ENCODE measurements at regions not wholly inside any gene's neighbourhood (a gene's known extent, or its start where the extent isn't known, plus 50 kb on each side); places are given as distances from the start of the nearest gene placed in this dataset.

DNA sequence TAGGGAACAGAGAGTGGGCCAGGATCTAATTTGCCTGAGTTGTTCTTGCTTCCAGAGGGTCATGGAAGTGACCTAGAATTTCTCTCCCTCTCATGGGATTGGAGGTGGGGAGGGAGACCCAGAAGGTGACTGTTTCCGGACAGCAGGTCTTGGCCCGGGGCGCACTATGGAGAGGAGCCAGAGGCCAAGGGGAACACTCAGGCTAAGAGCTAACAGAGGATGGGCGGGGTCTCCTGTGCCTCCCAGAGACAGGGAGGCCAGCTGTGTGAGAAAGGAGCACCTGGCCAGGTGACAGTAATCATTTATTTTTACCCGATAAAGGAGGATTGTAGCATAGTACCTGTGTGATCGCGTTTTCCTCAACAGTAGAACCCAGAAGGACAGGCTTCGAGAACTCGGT, 50.9 kb upstream of the ANKH start:
- H3K27me3 ChIP-seq (ENCODE audit: insufficient read depth in 3 of 3, low read length in 2 of 3): peaks cover 0 to 2% (median 0%) of the 10 kb centered on the region in 3 donors
- no peaks in the 10 kb centered on the region for H3K36me3 ChIP-seq (ENCODE audit: insufficient read depth in 1 of 2, low read depth in 1 of 2)
- 78 to 83% (median 83%) methylated on average over 9 of the region's 9 CpGs for WGBS, 3 donors
- no peaks in the 10 kb centered on the region for H3K4me1 ChIP-seq
- no peak overlapping the region for H3K27ac ChIP-seq
- no peak for DNase-seq
- H3K4me3 ChIP-seq: no peak overlapping the region
- no peak for TF ChIP-seq CTCF (IDR thresholded peaks at IDR 0.05)
- no peaks in the 10 kb centered on the region for H3K9me3 ChIP-seq
- ATAC-seq: no peak
- intact Hi-C loops (cut with DNase I): no loop called here
